ENCODE measurements at regions not wholly inside any gene's neighbourhood (a gene's known extent, or its start where the extent isn't known, plus 50 kb on each side); places are given as distances from the start of the nearest gene placed in this dataset.

DNA sequence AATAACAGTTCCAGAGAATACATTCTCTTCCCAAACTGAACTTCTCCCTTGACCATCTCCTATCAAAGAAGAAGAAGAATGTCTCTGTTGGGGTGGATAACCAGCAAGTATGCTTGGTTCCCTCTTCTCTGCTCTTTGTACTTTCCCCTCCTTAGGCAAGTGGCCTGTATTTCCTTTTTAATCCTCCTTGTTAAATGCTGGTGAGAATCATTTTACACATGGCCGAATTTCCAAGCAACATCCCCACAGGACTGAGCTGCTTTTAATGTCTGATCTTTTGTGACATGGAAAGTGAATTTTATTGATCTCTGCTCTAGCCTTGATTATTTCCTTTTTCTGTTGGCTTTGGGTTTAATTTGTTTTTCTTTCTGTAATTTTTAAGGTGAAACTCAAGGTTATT, 336.7 kb downstream of the DUSP10 start:
- Histone ChIP-seq H3K4me3 (no peak overlapping the region), H3K36me3 (ENCODE audit: low read depth, missing control alignments) (no peaks in the 10 kb centered on the region), H3K27me3 (no peaks in the 10 kb centered on the region), H3K27ac (no peak overlapping the region), H3K4me1 (no peaks in the 10 kb centered on the region), H3K9me3 (no peaks in the 10 kb centered on the region)
- TF ChIP-seq POLR2A (IDR thresholded peaks at IDR 0.05) = no peak
- TF ChIP-seq CTCF (IDR thresholded peaks at IDR 0.05) = no peak
- WGBS, 2 donors = 75 to 88% methylated on average over 1 of the region's 1 CpG
- intact Hi-C loops (cut with DNase I; ENCODE audit: low total_unique reads) = no loop called here
- no peak for DNase-seq

- H3K36me3 ChIP-seq (ENCODE audit: low read depth, missing control alignments) = no peaks in the 10 kb centered on the region
- no peaks in the 10 kb centered on the region for H3K27me3 ChIP-seq
- H3K27ac ChIP-seq = no peak overlapping the region
- H3K9me3 ChIP-seq = no peaks in the 10 kb centered on the region
- H3K4me3 ChIP-seq = no peak overlapping the region
- WGBS, 2 donors = 71 to 78% methylated on average over 7 of the region's 7 CpGs
- DNase-seq = no peak
- TF ChIP-seq CTCF (IDR thresholded peaks at IDR 0.05) (no peak), POLR2A (IDR thresholded peaks at IDR 0.05) (no peak)
- intact Hi-C loops (cut with DNase I; ENCODE audit: low total_unique reads) = no loop called here
- H3K4me1 ChIP-seq = no peaks in the 10 kb centered on the region
Observed at GRCh38 chr1:221408117-221408803, 333.6 kb downstream of the DUSP10 start.

GRCh38 chr1:221411283-221411682, 330.6 kb downstream of the DUSP10 start:
- no peak for DNase-seq
- H3K27ac ChIP-seq = no peak overlapping the region
- intact Hi-C loops (cut with DNase I; ENCODE audit: low total_unique reads) = no loop called here
- no peaks in the 10 kb centered on the region for H3K4me1 ChIP-seq
- no peaks in the 10 kb centered on the region for H3K36me3 ChIP-seq (ENCODE audit: low read depth, missing control alignments)
- H3K4me3 ChIP-seq = no peak overlapping the region
- no peaks in the 10 kb centered on the region for H3K9me3 ChIP-seq
- WGBS, 2 donors = 84 to 85% methylated on average over 3 of the region's 3 CpGs
- TF ChIP-seq POLR2A (IDR thresholded peaks at IDR 0.05) (no peak), CTCF (IDR thresholded peaks at IDR 0.05) (no peak)
- H3K27me3 ChIP-seq = no peaks in the 10 kb centered on the region

DNA sequence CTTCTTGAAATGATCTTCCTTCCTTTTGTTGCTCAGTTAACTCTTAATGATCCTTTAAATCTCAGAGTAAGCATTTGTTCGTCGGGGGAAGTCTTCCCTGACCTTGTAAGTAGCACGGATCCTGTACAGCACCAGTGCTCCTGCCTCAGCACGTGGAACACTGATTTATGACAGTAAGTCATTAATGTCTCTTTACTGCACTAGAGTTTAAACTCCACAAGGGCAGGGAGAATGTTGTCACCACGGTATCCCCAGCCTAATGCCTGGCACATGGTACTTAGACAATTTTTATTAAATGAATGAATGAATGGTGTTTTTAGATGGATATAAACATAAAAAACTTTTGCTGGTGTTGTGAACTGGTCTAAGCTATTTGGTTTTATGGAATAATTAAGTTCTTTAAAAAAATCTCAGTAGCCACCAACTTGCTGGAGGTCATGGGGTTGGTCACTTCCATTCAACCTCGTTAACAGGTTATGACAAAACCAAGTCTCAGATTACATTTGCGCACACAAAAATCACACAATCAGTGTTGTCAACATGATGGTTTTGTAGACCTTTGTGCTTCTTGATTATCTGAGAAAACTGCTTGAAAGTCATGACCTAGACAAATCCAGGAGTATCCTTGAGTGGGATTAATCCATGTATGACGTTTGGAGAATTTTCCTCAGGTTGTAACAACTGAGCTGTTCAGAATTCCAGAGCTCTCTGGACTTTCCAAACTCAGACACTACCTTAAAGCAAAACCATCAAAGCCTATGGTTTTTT, 326.9 kb downstream of the DUSP10 start:
- DNase-seq = no peak
- Histone ChIP-seq H3K4me1 (no peaks in the 10 kb centered on the region), H3K4me3 (no peak overlapping the region), H3K9me3 (no peaks in the 10 kb centered on the region), H3K27ac (no peak overlapping the region), H3K36me3 (ENCODE audit: low read depth, missing control alignments) (no peaks in the 10 kb centered on the region), H3K27me3 (no peaks in the 10 kb centered on the region)
- no peak for TF ChIP-seq CTCF (IDR thresholded peaks at IDR 0.05)
- no peak for TF ChIP-seq POLR2A (IDR thresholded peaks at IDR 0.05)
- 59 to 65% methylated on average over 8 of the region's 8 CpGs for WGBS, 2 donors
- intact Hi-C loops (cut with DNase I; ENCODE audit: low total_unique reads) = no loop called here

Data from testis (tissue), 2 donors.